OCI-LY7 (cell line): ENCODE measurements at regions not wholly inside any gene's neighbourhood (a gene's known extent, or its start where the extent isn't known, plus 50 kb on each side); places are given as distances from the start of the nearest gene placed in this dataset.
"Not testable (repeated sequence)": the region's sequence is repeated elsewhere in the genome, so short reads cannot be mapped to it uniquely, and the experiment has no call there.

ENCODE experiments used
- BruUV-seq: library from RNA; stranded (reverse); fragments of 400-500 nt; replicated peaks from 2 replicates; lab custom pipeline; 2021; lab: Mats Ljungman, UMichigan
- CTCF ChIA-PET: fragments of 300-600 bp; sonication (Branson Sonifier 250); formaldehyde crosslinking; loops from one replicate; lab custom pipeline; 2022; ENCODE audit warnings: antibody characterized with exemption; ENCODE audit not compliant: unreplicated experiment; lab: Charles Lee
- POLR2A ChIA-PET: fragments of 300-600 bp; sonication (Branson Sonifier 250); formaldehyde crosslinking; loops from one replicate; lab custom pipeline; 2022; ENCODE audit warnings: antibody characterized with exemption; lab: Charles Lee
- DNase-seq: peaks from one replicate; pipeline ENCODE4 v3.0.0-alpha.2; 2015; ENCODE audit warnings: low spot score
- H2AFZ ChIP-seq: fragments of 200-600 bp; sonication (generic), shearing (Covaris generic); 2 replicates; pipeline ENCODE4 v1.6.1; 2014; ENCODE audit warnings: mild to moderate bottlenecking, antibody characterized with exemption, low read length, moderate library complexity
- H3K27ac ChIP-seq: fragments of 200-600 bp; sonication (generic); 2 replicates; pipeline ENCODE4 v1.5.1; 2014; ENCODE audit warnings: mixed run types, low read depth, mild to moderate bottlenecking, moderate library complexity, low read length, inconsistent platforms; ENCODE audit not compliant: poor library complexity, severe bottlenecking
- H3K36me3 ChIP-seq: fragments of 200-600 bp; sonication (generic); 2 replicates; pipeline ENCODE4 v1.6.1; 2014; ENCODE audit warnings: mild to moderate bottlenecking, antibody characterized with exemption, low read length, moderate library complexity, mixed read lengths; ENCODE audit not compliant: insufficient read depth
- H3K4me1 ChIP-seq: fragments of 200-600 bp; sonication (generic); 2 replicates; pipeline ENCODE4 v1.5.1; 2014; ENCODE audit warnings: mild to moderate bottlenecking, low read length; ENCODE audit not compliant: insufficient read depth, poor library complexity, severe bottlenecking
- H3K4me2 ChIP-seq: fragments of 200-600 bp; sonication (generic); 2 replicates; pipeline ENCODE4 v1.6.1; 2014; ENCODE audit warnings: mild to moderate bottlenecking, low read length
- H3K4me3 ChIP-seq: fragments of 200-600 bp; sonication (generic); 2 replicates; pipeline ENCODE4 v1.5.1; 2014; ENCODE audit warnings: mild to moderate bottlenecking, low read depth, low read length; ENCODE audit not compliant: poor library complexity, severe bottlenecking
- H3K79me2 ChIP-seq: fragments of 200-600 bp; sonication (generic); 2 replicates; pipeline ENCODE4 v1.6.1; 2016; ENCODE audit warnings: low read depth, mild to moderate bottlenecking, low read length, moderate library complexity, mixed read lengths; ENCODE audit not compliant: insufficient read depth
- H3K9me2 ChIP-seq: fragments of 200-600 bp; sonication (generic); 2 replicates; pipeline ENCODE4 v1.6.1; 2016; ENCODE audit warnings: mild to moderate bottlenecking, low read length, mixed read lengths; ENCODE audit not compliant: insufficient read depth
- H3K9me3 ChIP-seq: fragments of 200-600 bp; sonication (generic); 2 replicates; pipeline ENCODE4 v1.6.1; 2014; ENCODE audit warnings: mild to moderate bottlenecking, mixed run types, low read length, mixed read lengths
- H4K20me1 ChIP-seq: fragments of 200-600 bp; sonication (generic); 2 replicates; pipeline ENCODE4 v1.6.1; 2014; ENCODE audit warnings: mild to moderate bottlenecking, antibody characterized with exemption, low read length, moderate library complexity, mixed read lengths; ENCODE audit not compliant: insufficient read depth
- EZH2phosphoT487 ChIP-seq: fragments of 200-600 bp; sonication (generic); IDR thresholded peaks from 2 replicates; pipeline ENCODE4 v1.6.1; 2018; ENCODE audit warnings: low read depth, borderline replicate concordance, mild to moderate bottlenecking, mixed run types, antibody characterized with exemption, low read length, moderate library complexity, mixed read lengths
- intact Hi-C: fragments of 100-400 bp; cut with micrococcal nuclease; formaldehyde crosslinking; loops from one replicate; pipeline ENCODE4 v1.10.0; 2022; ENCODE audit not compliant: unreplicated experiment
- TF ChIP-seq, protein P1 (sequence below): fragments of 200-600 bp; sonication (generic); conservative IDR thresholded peaks from 2 replicates; pipeline ENCODE4 v1.5.1; 2014; ENCODE audit warnings: mild to moderate bottlenecking, antibody characterized with exemption, low read length, moderate library complexity, mixed read lengths

DNA sequence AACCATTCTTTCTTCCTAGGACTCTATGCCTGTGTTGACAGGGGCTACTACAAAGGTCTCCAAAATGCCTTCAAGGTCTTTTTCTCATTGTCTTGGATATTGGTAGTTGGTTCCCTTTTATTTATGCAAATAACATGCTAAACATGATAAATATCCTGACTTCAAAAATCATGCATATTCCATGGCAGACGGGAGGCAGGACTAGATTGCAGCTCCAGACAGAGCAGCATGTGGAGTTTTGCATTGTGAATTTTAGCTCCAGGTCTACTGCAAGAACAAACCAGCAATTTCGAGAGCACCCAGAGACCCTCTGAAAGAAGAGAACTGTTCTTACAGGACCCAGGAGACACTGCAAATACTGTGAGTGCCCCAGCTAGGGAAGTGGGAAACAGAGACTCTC, 254.9 kb downstream of the RCHY1 start:
- Histone ChIP-seq H2AFZ (no peak overlapping the region), H3K4me3 (no peak overlapping the region), H3K9me2 (no peaks in the 10 kb centered on the region), H3K27ac (no peak overlapping the region), H3K4me2 (no peak overlapping the region), H3K4me1 (no peaks in the 10 kb centered on the region), H3K36me3 (no peaks in the 10 kb centered on the region), H3K9me3 (no peaks in the 10 kb centered on the region), H4K20me1 (no peaks in the 10 kb centered on the region), H3K79me2 (no peaks in the 10 kb centered on the region)
- no peak for DNase-seq
- ChIA-PET POLR2A (no interaction called here), CTCF (no interaction called here)
- TF ChIP-seq, protein P1, sequence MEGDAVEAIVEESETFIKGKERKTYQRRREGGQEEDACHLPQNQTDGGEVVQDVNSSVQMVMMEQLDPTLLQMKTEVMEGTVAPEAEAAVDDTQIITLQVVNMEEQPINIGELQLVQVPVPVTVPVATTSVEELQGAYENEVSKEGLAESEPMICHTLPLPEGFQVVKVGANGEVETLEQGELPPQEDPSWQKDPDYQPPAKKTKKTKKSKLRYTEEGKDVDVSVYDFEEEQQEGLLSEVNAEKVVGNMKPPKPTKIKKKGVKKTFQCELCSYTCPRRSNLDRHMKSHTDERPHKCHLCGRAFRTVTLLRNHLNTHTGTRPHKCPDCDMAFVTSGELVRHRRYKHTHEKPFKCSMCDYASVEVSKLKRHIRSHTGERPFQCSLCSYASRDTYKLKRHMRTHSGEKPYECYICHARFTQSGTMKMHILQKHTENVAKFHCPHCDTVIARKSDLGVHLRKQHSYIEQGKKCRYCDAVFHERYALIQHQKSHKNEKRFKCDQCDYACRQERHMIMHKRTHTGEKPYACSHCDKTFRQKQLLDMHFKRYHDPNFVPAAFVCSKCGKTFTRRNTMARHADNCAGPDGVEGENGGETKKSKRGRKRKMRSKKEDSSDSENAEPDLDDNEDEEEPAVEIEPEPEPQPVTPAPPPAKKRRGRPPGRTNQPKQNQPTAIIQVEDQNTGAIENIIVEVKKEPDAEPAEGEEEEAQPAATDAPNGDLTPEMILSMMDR = no peak
- no peak for TF ChIP-seq EZH2phosphoT487
- intact Hi-C loops = no loop called here
- BruUV-seq = no TSS peak

DNA sequence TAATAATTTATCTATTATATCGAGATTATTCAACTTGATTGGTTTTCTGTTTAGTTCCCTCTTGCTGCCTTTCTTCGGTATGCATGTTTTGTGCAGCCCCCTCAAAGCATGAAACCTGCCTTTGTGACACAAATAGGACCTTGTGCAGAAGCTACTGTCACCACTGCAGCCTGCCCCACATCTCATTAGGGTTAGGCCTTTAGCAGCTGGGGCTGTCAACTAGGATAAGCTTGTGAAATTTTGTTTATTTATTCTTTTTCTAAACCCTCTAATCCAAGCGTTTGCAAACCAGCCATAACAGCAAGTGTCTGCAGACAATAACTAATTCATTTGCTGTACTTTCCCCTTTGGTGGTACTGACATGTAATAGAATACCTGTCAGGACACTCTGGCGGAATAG, 258.9 kb downstream of the RCHY1 start:
- POLR2A ChIA-PET = no interaction called here
- no peak overlapping the region for H2AFZ ChIP-seq
- no peaks in the 10 kb centered on the region for H4K20me1 ChIP-seq
- H3K4me3 ChIP-seq = no peak overlapping the region
- DNase-seq = no peak
- intact Hi-C loops = no loop called here
- no peaks in the 10 kb centered on the region for H3K9me2 ChIP-seq
- CTCF ChIA-PET = no interaction called here
- no peaks in the 10 kb centered on the region for H3K79me2 ChIP-seq
- BruUV-seq = no TSS peak
- no peaks in the 10 kb centered on the region for H3K36me3 ChIP-seq
- H3K27ac ChIP-seq = no peak overlapping the region
- TF ChIP-seq, protein P1 = no peak
- TF ChIP-seq EZH2phosphoT487 = no peak
- peaks cover 23% of the 10 kb centered on the region for H3K4me1 ChIP-seq
- no peak overlapping the region for H3K4me2 ChIP-seq
- H3K9me3 ChIP-seq = no peaks in the 10 kb centered on the region

DNA sequence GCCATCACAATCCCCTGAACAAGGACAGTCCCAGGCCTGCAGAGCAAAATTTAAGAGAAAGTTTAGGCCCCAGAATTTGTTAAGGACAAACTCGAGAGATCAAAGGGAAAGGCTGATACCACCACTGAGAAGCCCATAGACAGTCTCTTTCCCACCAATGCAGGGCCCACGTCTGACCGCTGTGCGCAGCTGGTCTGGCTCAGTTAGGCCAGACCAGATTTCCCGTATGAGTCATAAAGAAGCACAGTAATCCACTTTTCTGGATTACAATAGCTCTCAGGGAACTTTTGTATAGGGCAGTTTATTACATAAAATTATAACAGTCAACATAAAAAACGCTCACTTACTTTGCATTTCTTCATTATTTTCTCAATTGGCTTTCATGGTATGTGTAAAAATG, 259.5 kb downstream of the RCHY1 start:
- intact Hi-C loops = no loop called here
- BruUV-seq = no TSS peak
- CTCF ChIA-PET = no interaction called here

DNA sequence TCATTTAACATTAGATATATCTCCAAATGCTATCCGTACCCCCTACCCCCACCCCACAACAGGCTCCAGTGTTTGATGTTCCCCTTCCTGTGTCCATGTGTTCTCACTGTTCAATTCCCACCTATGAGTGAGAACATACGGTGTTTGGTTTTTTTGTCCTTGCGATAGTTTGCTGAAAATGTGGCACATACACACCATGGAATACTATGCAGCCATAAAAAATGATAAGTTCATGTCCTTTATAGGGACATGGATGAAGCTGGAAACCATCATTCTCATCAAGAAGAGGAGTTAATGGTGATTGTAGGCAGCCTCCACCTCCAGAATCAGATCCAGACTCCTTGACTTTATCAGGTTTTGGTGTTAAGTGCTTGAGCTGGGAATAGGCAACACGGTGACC, 261.1 kb downstream of the RCHY1 start:
- intact Hi-C loops, DNase-seq, H3K4me3 ChIP-seq, H3K27ac ChIP-seq, H4K20me1 ChIP-seq, H3K36me3 ChIP-seq, H3K4me2 ChIP-seq, POLR2A ChIA-PET, H2AFZ ChIP-seq, H3K9me2 ChIP-seq, H3K9me3 ChIP-seq, BruUV-seq, H3K79me2 ChIP-seq, CTCF ChIA-PET: not testable (repeated sequence)
- peaks cover 27% of the 10 kb centered on the region for H3K4me1 ChIP-seq

More for the DNA sequence above, 259.5 kb downstream of the RCHY1 start:
- Histone ChIP-seq H3K36me3 (no peaks in the 10 kb centered on the region), H3K9me2 (no peaks in the 10 kb centered on the region), H3K79me2 (no peaks in the 10 kb centered on the region), H2AFZ (no peak overlapping the region), H3K4me2 (no peak overlapping the region), H4K20me1 (no peaks in the 10 kb centered on the region), H3K27ac (no peak overlapping the region), H3K9me3 (no peaks in the 10 kb centered on the region), H3K4me3 (no peak overlapping the region), H3K4me1 (peaks cover 23% of the 10 kb centered on the region)
- no peak for TF ChIP-seq EZH2phosphoT487
- TF ChIP-seq, protein P1 = no peak
- POLR2A ChIA-PET = no interaction called here
- no peak for DNase-seq
